Inflammatory macrophage (primary cell): ENCODE measurements at regions not wholly inside any gene's neighbourhood (a gene's known extent, or its start where the extent isn't known, plus 50 kb on each side); places are given as distances from the start of the nearest gene placed in this dataset.
"Not testable (repeated sequence)": the region's sequence is repeated elsewhere in the genome, so short reads cannot be mapped to it uniquely, and the experiment has no call there.

ENCODE experiments used
- DNase-seq, 2 donors: peaks; one replicate each; pipeline ENCODE4 v3.0.0-alpha.2; 2020 to 2022

- DNase-seq = peak; percentile 45 to 72
Measured at GRCh38 chr2:8602809-8603208, 79.0 kb upstream of the ID2 start.

GRCh38 chr2:8603356-8603755 lies 78.5 kb upstream of the ID2 start:
- not testable (repeated sequence) for DNase-seq

GRCh38 chr2:8604262-8604661 lies 77.6 kb upstream of the ID2 start:
- DNase-seq = no peak

- DNase-seq = no peak
Measured at GRCh38 chr2:8605351-8606065, 76.3 kb upstream of the ID2 start.

- no peak for DNase-seq
Measured at GRCh38 chr2:8606226-8606625, 75.6 kb upstream of the ID2 start.

- DNase-seq = no peak
Measured at GRCh38 chr2:8606649-8607550, 75.0 kb upstream of the ID2 start.

GRCh38 chr2:8607606-8608005 lies 74.2 kb upstream of the ID2 start:
- DNase-seq = no peak

- DNase-seq = no peak
Measured at GRCh38 chr2:8608411-8608954, 73.4 kb upstream of the ID2 start.

GRCh38 chr2:8609357-8609811 lies 72.5 kb upstream of the ID2 start:
- DNase-seq = no peak

- not testable (repeated sequence) for DNase-seq
Measured at GRCh38 chr2:8610775-8611174, 71.1 kb upstream of the ID2 start.

- DNase-seq = no peak
Measured at GRCh38 chr2:8611246-8611645, 70.6 kb upstream of the ID2 start.

- DNase-seq = no peak
Measured at GRCh38 chr2:8611700-8612099, 70.2 kb upstream of the ID2 start.

GRCh38 chr2:8612734-8613179 lies 69.1 kb upstream of the ID2 start:
- no peak for DNase-seq

- DNase-seq = not testable (repeated sequence)
Measured at GRCh38 chr2:8613207-8613999, 68.5 kb upstream of the ID2 start.

- DNase-seq = no peak
Measured at GRCh38 chr2:8614646-8615045, 67.2 kb upstream of the ID2 start.

GRCh38 chr2:8615252-8615575 lies 66.6 kb upstream of the ID2 start:
- DNase-seq = no peak

- no peak for DNase-seq
Measured at GRCh38 chr2:8615576-8616281, 66.1 kb upstream of the ID2 start.

GRCh38 chr2:8617048-8617447 lies 64.8 kb upstream of the ID2 start:
- no peak for DNase-seq

GRCh38 chr2:8617590-8617989 lies 64.3 kb upstream of the ID2 start:
- no peak for DNase-seq

- DNase-seq = no peak
Measured at GRCh38 chr2:8619071-8619470, 62.8 kb upstream of the ID2 start.

- DNase-seq = no peak
Measured at GRCh38 chr2:8620611-8621382, 61.1 kb upstream of the ID2 start.
